CD4-positive, alpha-beta memory T cell (primary cell): ENCODE measurements at regions not wholly inside any gene's neighbourhood (a gene's known extent, or its start where the extent isn't known, plus 50 kb on each side); places are given as distances from the start of the nearest gene placed in this dataset.

Experiments
- CTCF ChIA-PET: fragments of 350-600 bp; sonication (Branson Sonifier 250); formaldehyde crosslinking; loops from one replicate; lab custom pipeline; 2021; ENCODE audit warnings: inconsistent platforms; ENCODE audit not compliant: partially characterized antibody; lab: Charles Lee
- POLR2A ChIA-PET: fragments of 350-600 bp; sonication (Branson Sonifier 250); formaldehyde crosslinking; loops from one replicate; lab custom pipeline; 2021; ENCODE audit not compliant: partially characterized antibody; lab: Charles Lee
- DNase-seq, 5 donors: peaks; one replicate each; pipeline versions ENCODE4 v3.0.0 to v3.0.0-alpha.2; 2020 to 2022; ENCODE audit warnings: mixed read lengths in 1 of 5
- H3K27ac ChIP-seq: one replicate; pipeline ENCODE4 v1.7.0; 2013; ENCODE audit warnings: low read depth, low read length
- H3K27me3 ChIP-seq: 2 replicates; pipeline ENCODE4 v1.7.0; 2013; ENCODE audit warnings: mild to moderate bottlenecking, low read length, moderate library complexity; ENCODE audit not compliant: insufficient read depth
- H3K36me3 ChIP-seq: 2 replicates; pipeline ENCODE4 v1.7.0; 2013; ENCODE audit warnings: mild to moderate bottlenecking, low read length, moderate library complexity; ENCODE audit not compliant: insufficient read depth
- H3K4me1 ChIP-seq: 2 replicates; pipeline ENCODE4 v1.7.0; 2013; ENCODE audit warnings: mild to moderate bottlenecking, low read length, moderate library complexity; ENCODE audit not compliant: insufficient read depth
- H3K4me3 ChIP-seq, 2 donors: one replicate each; pipeline ENCODE4 v1.7.0; 2013; ENCODE audit warnings: low read length in 2 of 2, mild to moderate bottlenecking in 1 of 2
- H3K9me3 ChIP-seq, 2 donors: one replicate each; pipeline ENCODE4 v1.7.0; 2013; ENCODE audit warnings: low read length in 2 of 2, control low read depth in 1 of 2; ENCODE audit not compliant: control insufficient read depth in 1 of 2
- H3K27ac Mint-ChIP-seq, 7 donors: one replicate each; pipeline ENCODE4 v1.8.0; 2020 to 2021; ENCODE audit warnings: mixed read lengths in 7 of 7, mild to moderate bottlenecking in 6 of 7, inconsistent platforms in 3 of 7, moderate library complexity in 3 of 7
- H3K27me3 Mint-ChIP-seq, 2 donors: one replicate each; pipeline ENCODE4 v1.8.0; 2020 to 2021; ENCODE audit warnings: mixed read lengths in 2 of 2
- H3K36me3 Mint-ChIP-seq, 2 donors: one replicate each; pipeline ENCODE4 v1.8.0; 2020 to 2021; ENCODE audit warnings: mixed read lengths in 2 of 2, inconsistent platforms in 1 of 2, mild to moderate bottlenecking in 1 of 2
- H3K4me1 Mint-ChIP-seq, 4 donors: one replicate each; pipeline ENCODE4 v1.8.0; 2020 to 2021; ENCODE audit warnings: mixed read lengths in 4 of 4, mild to moderate bottlenecking in 1 of 4
- H3K4me3 Mint-ChIP-seq, 8 donors: one replicate each; pipeline ENCODE4 v1.8.0; 2020 to 2021; ENCODE audit warnings: mixed read lengths in 8 of 8, mild to moderate bottlenecking in 7 of 8, moderate library complexity in 6 of 8, inconsistent platforms in 3 of 8
- H3K9me3 Mint-ChIP-seq, 8 donors: one replicate each; pipeline ENCODE4 v1.8.0; 2020 to 2021; ENCODE audit warnings: mixed read lengths in 8 of 8, mild to moderate bottlenecking in 5 of 8, inconsistent platforms in 3 of 8, moderate library complexity in 1 of 8
- intact Hi-C: fragments of 100-400 bp; cut with micrococcal nuclease; formaldehyde crosslinking; loops from one replicate; pipeline ENCODE4 v1.15.1; 2023

DNA sequence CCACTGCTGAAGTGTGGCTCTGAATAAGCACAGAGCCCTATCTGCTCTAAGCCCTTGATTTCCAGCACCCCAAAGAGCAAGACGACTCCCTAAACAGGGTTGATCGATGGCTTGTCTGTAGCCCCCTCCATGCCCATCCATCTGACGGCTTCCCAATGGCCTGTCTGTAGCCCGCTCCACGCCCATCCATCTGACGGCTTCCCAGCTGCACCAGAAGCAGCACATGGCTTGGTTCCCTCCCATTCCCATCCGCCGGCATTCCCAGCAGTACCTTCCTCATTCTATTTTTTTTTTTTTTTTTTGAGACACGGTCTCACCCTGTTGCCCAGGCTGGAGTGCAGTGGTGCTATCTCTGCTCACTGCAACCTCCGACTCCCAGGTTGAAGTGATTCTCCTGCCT is 64.5 kb downstream of the RBFOX3 start:
- Histone ChIP-seq H3K4me3 (no peak overlapping the region), H3K9me3 (no peaks in the 10 kb centered on the region), H3K27me3 (no peaks in the 10 kb centered on the region), H3K4me1 (no peaks in the 10 kb centered on the region), H3K27ac (no peak overlapping the region), H3K36me3 (no peaks in the 10 kb centered on the region)
- Mint-ChIP-seq H3K36me3 (no peaks in the 10 kb centered on the region), H3K4me3 (no peak overlapping the region), H3K9me3 (peaks cover 0 to 1% (median 0%) of the 10 kb centered on the region in 8 donors), H3K4me1 (no peaks in the 10 kb centered on the region), H3K27me3 (peaks cover 13 to 33% of the 10 kb centered on the region in 2 donors), H3K27ac (no peak overlapping the region)
- POLR2A ChIA-PET: no interaction called here
- DNase-seq: no peak
- intact Hi-C loops: no loop called here
- CTCF ChIA-PET: no interaction called here

DNA sequence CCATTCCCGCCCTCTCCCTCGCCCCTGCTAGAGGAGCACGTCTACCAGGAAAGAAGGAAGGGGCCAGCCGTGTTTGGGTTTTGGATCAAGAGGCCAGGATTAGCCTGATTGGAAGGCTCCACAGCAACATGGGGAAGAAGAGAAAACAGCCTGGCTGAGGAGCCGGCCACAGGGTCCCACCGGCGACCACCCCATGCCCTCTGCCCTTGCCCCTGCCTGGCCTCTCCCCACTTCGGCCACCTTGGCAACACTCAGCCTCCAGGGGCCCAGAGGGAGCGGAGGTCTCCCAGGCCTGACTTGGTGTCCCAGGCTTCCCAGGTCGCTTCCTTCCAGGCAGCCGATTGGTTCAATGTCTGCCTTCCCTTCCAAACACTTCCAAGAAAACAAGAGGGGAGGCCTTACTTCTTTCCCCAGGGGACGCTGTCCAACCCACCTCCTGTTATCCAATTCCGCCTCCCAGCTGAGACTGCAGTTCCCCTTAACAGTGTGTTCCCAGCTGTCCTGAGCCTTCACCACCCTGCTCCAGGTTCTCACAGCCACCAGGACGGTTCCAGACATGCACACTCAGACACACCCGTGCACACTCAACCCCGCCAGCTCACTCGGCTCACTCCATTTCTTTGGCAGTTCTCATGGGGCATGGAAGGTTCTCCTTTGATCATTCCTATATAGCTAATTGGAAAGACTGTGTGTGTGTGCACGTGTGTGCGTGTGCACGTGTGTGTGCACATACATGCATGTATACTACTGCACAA is 65.4 kb downstream of the RBFOX3 start:
- no peaks in the 10 kb centered on the region for H3K27me3 ChIP-seq
- Mint-ChIP-seq H3K4me1 (no peaks in the 10 kb centered on the region), H3K36me3 (no peaks in the 10 kb centered on the region), H3K27ac (no peak overlapping the region), H3K4me3 (no peak overlapping the region), H3K9me3 (peaks cover 0 to 1% (median 0%) of the 10 kb centered on the region in 8 donors), H3K27me3 (peaks cover 12 to 33% of the 10 kb centered on the region in 2 donors)
- ChIA-PET CTCF (no interaction called here), POLR2A (no interaction called here)
- intact Hi-C loops: no loop called here
- no peak for DNase-seq
- no peaks in the 10 kb centered on the region for H3K36me3 ChIP-seq
- H3K27ac ChIP-seq: no peak overlapping the region
- no peaks in the 10 kb centered on the region for H3K4me1 ChIP-seq
- H3K9me3 ChIP-seq: no peaks in the 10 kb centered on the region
- no peak overlapping the region for H3K4me3 ChIP-seq

DNA sequence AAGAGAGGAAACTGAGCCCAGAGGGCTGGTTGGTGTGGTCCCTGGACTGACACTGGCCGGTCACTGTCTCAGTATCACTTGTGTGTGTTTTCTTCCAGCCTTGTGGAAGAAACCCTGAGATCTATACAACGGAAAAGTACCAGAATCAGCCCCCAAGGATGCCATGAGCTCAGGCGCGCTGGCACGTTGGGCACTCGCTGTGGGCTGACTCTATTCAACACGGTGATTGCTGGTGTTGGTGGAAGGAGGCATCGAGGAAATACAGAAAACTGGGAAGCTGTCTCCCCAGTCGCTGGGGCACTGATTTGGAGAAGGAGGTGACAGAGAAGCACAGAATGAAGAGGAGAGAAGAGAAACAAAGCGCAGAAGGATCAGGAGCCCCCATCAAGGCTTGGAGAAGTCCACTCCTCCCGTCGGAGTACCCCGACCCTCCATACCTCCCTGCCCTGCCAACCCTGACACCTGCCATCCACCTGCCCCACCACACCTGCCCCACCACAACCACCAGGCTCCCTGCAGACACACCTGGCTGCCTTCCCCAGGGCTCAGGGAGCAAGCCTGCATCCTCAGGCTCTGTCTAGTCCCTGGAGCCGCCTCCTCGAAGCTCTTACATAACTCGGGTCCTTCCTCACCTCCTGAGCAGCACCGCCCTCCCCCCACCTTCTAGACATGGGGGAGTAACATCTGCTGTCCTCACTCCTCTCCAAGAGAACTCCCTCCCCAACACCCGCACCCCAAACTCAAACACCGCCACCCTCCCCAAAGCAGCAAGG is 66.5 kb downstream of the RBFOX3 start:
- no peak overlapping the region for H3K27ac ChIP-seq

DNA sequence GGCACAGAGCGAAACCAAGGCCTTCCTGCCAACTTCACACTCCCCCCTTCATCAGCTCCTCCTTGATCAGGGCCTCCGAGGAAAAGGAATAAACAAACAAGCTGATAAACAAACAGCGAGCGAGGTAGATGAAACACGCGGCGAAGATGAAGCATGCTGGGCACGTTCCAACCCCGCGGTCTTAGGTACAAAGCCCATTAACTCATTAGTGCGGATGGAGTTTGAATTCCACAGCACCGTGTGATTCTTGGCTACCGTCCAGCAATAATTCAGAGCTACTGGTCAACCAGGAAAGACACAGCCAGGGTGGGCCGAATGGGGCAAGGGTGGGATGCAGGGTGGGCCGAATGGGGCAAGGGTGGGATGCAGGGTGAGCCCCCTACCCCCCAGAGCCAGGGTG is 67.3 kb downstream of the RBFOX3 start:
- peaks cover 12 to 27% of the 10 kb centered on the region in 2 donors for H3K27me3 Mint-ChIP-seq
- CTCF ChIA-PET: no interaction called here
- POLR2A ChIA-PET: no interaction called here
- H3K4me1 Mint-ChIP-seq: no peaks in the 10 kb centered on the region
- H3K9me3 Mint-ChIP-seq: no peaks in the 10 kb centered on the region
- intact Hi-C loops: no loop called here
- no peak for DNase-seq
- Histone ChIP-seq H3K27ac (no peak overlapping the region), H3K36me3 (no peaks in the 10 kb centered on the region), H3K27me3 (no peaks in the 10 kb centered on the region), H3K4me3 (no peak overlapping the region), H3K9me3 (no peaks in the 10 kb centered on the region), H3K4me1 (no peaks in the 10 kb centered on the region)
- no peak overlapping the region for H3K4me3 Mint-ChIP-seq
- H3K27ac Mint-ChIP-seq: no peak overlapping the region
- H3K36me3 Mint-ChIP-seq: no peaks in the 10 kb centered on the region

More for the DNA sequence above, 66.5 kb downstream of the RBFOX3 start:
- Mint-ChIP-seq H3K4me1 (no peaks in the 10 kb centered on the region), H3K36me3 (no peaks in the 10 kb centered on the region), H3K27me3 (peaks cover 12 to 33% of the 10 kb centered on the region in 2 donors), H3K27ac (no peak overlapping the region), H3K9me3 (no peaks in the 10 kb centered on the region), H3K4me3 (no peak overlapping the region)
- Histone ChIP-seq H3K4me3 (no peak overlapping the region), H3K36me3 (no peaks in the 10 kb centered on the region), H3K4me1 (no peaks in the 10 kb centered on the region), H3K9me3 (no peaks in the 10 kb centered on the region), H3K27me3 (no peaks in the 10 kb centered on the region)
- intact Hi-C loops: no loop called here
- CTCF ChIA-PET: no interaction called here
- POLR2A ChIA-PET: no interaction called here
- no peak for DNase-seq

DNA sequence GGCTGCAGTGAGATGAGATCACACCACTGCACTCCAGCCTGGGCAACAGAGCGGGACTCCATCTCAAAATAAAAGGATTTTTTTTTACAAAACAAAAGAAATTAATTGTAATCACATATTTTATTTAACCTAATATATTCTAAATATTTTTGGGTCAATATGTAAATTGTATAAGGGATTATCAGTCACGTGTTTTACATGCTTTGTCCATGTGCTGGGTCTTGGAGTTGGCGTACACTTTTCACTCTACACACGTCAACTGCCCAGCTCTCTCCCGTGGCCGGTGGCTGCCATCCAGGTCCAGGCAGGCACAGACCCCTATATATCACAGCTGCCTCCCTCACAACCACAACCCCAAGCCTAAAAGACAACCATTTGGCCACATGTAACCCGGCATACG is 68.1 kb downstream of the RBFOX3 start:
- DNase-seq: no peak
- H3K4me3 ChIP-seq: no peak overlapping the region
- intact Hi-C loops: no loop called here
- H3K4me1 ChIP-seq: no peaks in the 10 kb centered on the region
- CTCF ChIA-PET: no interaction called here
- no peaks in the 10 kb centered on the region for H3K9me3 ChIP-seq
- H3K9me3 Mint-ChIP-seq: no peaks in the 10 kb centered on the region
- H3K4me1 Mint-ChIP-seq: no peaks in the 10 kb centered on the region
- no peaks in the 10 kb centered on the region for H3K27me3 ChIP-seq
- no peaks in the 10 kb centered on the region for H3K36me3 Mint-ChIP-seq
- H3K27ac ChIP-seq: no peak overlapping the region
- no peak overlapping the region for H3K4me3 Mint-ChIP-seq
- no peak overlapping the region for H3K27ac Mint-ChIP-seq
- no peaks in the 10 kb centered on the region for H3K36me3 ChIP-seq
- peaks cover 12 to 27% of the 10 kb centered on the region in 2 donors for H3K27me3 Mint-ChIP-seq
- POLR2A ChIA-PET: no interaction called here

DNA sequence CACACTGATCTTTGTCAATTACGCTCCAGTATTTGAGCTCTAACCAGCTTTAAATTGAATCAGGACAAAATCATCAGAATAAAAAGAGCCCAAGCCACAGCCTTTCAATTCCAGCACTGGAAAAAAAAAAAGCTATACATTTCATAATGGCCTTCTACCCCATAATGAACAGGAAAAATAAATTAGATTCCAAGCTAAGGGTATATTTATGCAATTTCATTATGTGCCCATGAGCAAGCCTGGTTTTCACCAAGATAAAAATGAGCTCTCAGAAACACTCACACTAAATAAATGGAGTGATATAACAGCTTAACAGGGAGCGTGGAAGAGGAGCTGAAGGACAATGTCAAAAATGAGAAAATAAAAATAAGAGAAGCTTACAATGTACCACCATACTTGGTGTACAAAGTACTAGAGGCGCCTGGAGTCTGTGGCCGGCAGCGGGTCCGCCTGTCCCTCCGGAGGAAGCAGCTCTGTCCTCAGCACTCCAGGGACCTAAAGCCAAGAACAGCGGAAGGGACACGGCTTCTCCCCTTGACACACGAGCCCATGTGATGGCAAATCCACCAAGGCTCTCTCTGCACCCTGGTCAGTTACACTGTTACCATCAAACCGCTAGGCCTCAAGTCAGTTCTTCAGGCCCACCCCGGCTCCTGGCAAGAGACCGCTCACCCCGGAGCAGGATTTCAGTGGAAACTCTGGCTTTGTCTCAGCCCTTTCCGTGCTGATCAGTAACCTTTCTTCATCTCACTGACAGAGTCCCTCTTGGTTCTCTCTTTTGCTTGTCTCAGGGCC is 69.6 kb downstream of the RBFOX3 start:
- H3K27me3 Mint-ChIP-seq: peaks cover 9 to 31% of the 10 kb centered on the region in 2 donors
- no peak overlapping the region for H3K4me3 Mint-ChIP-seq
- Histone ChIP-seq H3K36me3 (no peaks in the 10 kb centered on the region), H3K4me1 (no peaks in the 10 kb centered on the region), H3K4me3 (no peak overlapping the region), H3K27ac (no peak overlapping the region), H3K9me3 (no peaks in the 10 kb centered on the region), H3K27me3 (no peaks in the 10 kb centered on the region)
- CTCF ChIA-PET: no interaction called here
- intact Hi-C loops: no loop called here
- H3K36me3 Mint-ChIP-seq: no peaks in the 10 kb centered on the region
- DNase-seq: no peak
- POLR2A ChIA-PET: no interaction called here
- no peak overlapping the region for H3K27ac Mint-ChIP-seq
- no peaks in the 10 kb centered on the region for H3K4me1 Mint-ChIP-seq
- no peaks in the 10 kb centered on the region for H3K9me3 Mint-ChIP-seq
